DND-41 (cell line): ENCODE measurements at regions not wholly inside any gene's neighbourhood (a gene's known extent, or its start where the extent isn't known, plus 50 kb on each side); places are given as distances from the start of the nearest gene placed in this dataset.

Experiments used
- CTCF ChIP-seq: IDR thresholded peaks from 2 replicates; pipeline ENCODE4 v1.5.1; 2012; ENCODE audit warnings: borderline replicate concordance, low read length, moderate library complexity, mild to moderate bottlenecking; ENCODE audit not compliant: poor library complexity, severe bottlenecking; ENCODE audit errors: extremely low read depth
- EZH2 ChIP-seq: IDR thresholded peaks from 3 replicates; pipeline ENCODE4 v1.6.1; 2012; ENCODE audit warnings: borderline replicate concordance, low read depth, mild to moderate bottlenecking, moderate library complexity, low read length, inconsistent platforms; ENCODE audit not compliant: severe bottlenecking

DNA sequence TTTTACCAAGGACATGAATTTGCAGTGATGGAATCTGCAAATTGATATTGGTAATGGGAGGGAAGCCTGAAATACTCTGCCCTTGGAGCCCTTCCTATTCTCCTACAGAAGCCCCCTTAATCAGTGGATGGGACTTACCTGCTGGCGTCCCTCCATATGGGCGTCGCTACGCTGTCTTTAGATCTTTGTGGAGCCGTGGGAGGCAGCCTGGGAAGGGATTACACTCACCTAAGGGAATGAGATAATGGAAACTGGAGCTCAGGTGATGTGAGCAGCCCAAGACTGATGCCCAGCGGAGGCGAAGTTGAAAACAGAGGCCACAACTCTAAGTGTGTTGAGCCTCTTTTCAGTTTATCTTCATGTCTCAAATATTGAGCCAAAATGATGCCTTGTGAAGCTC is 306.6 kb downstream of the MYCN start:
- TF ChIP-seq CTCF (no peak), EZH2 (no peak)
